ENCODE measurements at regions not wholly inside any gene's neighbourhood (a gene's known extent, or its start where the extent isn't known, plus 50 kb on each side); places are given as distances from the start of the nearest gene placed in this dataset.

GRCh38 chr11:127678631-127679030, 678.1 kb upstream of the KIRREL3 start:
- no peak for TF ChIP-seq POLR2A (IDR thresholded peaks at IDR 0.05)
- TF ChIP-seq CTCF (IDR thresholded peaks at IDR 0.05), result no peak

All from body of pancreas (tissue), 4 donors.